Rectal smooth muscle tissue (tissue), 1 donor: ENCODE measurements at regions not wholly inside any gene's neighbourhood (a gene's known extent, or its start where the extent isn't known, plus 50 kb on each side); places are given as distances from the start of the nearest gene placed in this dataset.

Experiments used
- H3K27ac ChIP-seq: one replicate; pipeline ENCODE4 v1.7.0; 2013; ENCODE audit warnings: low read depth, low read length, inconsistent platforms
- H3K27me3 ChIP-seq: one replicate; pipeline ENCODE4 v1.7.0; 2013; ENCODE audit warnings: low read length; ENCODE audit not compliant: control insufficient read depth, insufficient read depth
- H3K36me3 ChIP-seq: one replicate; pipeline ENCODE4 v1.7.0; 2013; ENCODE audit warnings: low read length; ENCODE audit not compliant: control insufficient read depth, insufficient read depth
- H3K4me1 ChIP-seq: one replicate; pipeline ENCODE4 v1.7.0; 2013; ENCODE audit warnings: low read length; ENCODE audit not compliant: control insufficient read depth, insufficient read depth
- H3K4me3 ChIP-seq: one replicate; pipeline ENCODE4 v1.7.0; 2013; ENCODE audit warnings: low read length
- H3K9ac ChIP-seq: one replicate; pipeline ENCODE4 v1.7.0; 2013; ENCODE audit warnings: low read length

DNA sequence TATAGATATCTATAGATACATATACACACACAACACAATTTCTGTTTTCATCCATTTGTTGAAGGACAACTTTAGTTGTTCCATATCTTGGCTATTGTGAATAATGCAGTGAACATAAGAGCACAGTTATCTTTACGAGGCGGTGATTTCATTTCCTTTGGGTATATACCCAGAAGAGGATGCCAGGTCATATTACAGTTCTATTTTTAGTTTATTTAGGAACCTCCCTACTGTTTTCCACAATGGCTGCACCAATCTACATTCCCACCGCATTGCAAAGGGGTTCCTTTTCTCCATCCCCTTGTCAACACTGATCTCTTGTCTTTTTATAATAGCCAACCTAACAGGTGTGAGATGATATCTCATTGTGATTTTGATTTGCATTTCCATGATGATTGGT lies 143.4 kb upstream of the ARHGAP5 start:
- H3K27ac ChIP-seq: no peak overlapping the region
- no peaks in the 10 kb centered on the region for H3K36me3 ChIP-seq
- no peak overlapping the region for H3K4me3 ChIP-seq
- no peak overlapping the region for H3K9ac ChIP-seq
- H3K27me3 ChIP-seq: no peaks in the 10 kb centered on the region
- H3K4me1 ChIP-seq: no peaks in the 10 kb centered on the region

- H3K4me1 ChIP-seq: no peaks in the 10 kb centered on the region
- no peak overlapping the region for H3K27ac ChIP-seq
- H3K27me3 ChIP-seq: no peaks in the 10 kb centered on the region
- H3K36me3 ChIP-seq: no peaks in the 10 kb centered on the region
- no peak overlapping the region for H3K4me3 ChIP-seq
- H3K9ac ChIP-seq: no peak overlapping the region
These were observed 142.3 kb upstream of the ARHGAP5 start for GRCh38 chr14:31934767-31935266.

- H3K36me3 ChIP-seq: no peaks in the 10 kb centered on the region
- H3K4me1 ChIP-seq: no peaks in the 10 kb centered on the region
- H3K4me3 ChIP-seq: no peak overlapping the region
- no peak overlapping the region for H3K9ac ChIP-seq
- H3K27ac ChIP-seq: no peak overlapping the region
- H3K27me3 ChIP-seq: no peaks in the 10 kb centered on the region
These were observed 141.7 kb upstream of the ARHGAP5 start for GRCh38 chr14:31935391-31935790.

DNA sequence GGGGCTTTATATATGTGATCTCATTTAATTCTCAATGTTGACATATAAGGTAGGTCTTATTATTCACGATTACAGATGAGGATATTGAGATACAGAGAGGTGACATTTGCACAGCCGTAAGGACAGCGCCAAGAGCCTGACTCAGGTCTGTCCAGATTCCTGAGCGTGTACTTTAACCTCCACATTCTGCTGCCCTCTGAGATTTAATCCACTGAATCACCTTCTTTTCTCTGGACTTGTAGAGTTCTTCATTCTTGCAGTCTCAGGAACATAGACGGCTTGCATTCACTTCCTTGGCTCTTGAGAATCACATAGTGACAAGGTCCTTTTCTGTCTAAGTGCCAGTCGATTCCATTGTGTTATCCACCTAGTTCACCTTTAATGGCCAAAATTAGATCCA lies 141.0 kb upstream of the ARHGAP5 start:
- Histone ChIP-seq H3K4me3 (no peak overlapping the region), H3K36me3 (no peaks in the 10 kb centered on the region)

DNA sequence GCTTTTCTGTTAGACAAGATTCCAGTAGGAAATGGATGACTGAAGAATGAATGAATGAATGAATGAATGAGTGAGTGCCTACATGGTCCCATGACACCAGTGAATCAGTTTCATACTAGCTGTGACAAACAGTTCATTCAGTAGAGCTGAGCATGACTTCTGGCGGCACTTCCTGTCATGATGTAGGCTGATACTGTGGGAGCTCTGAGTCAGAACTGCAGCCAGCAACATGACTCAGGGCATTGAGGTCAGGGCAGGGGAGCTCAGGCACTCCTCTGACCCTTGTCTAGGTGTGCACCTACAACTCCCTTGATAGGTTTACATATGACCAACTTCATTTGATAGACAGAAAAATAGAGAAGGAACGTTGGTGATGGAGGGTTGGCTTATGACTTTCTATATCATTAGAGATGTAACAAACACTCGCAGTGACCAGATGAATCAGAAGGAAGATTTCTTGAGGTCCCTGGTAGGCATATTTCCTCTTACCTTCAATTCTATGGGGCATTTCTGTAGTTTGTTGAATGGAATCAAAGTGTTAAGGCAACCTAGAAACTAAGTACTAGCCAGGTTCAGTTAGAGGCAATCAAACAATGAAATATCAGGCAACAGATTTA lies 139.3 kb upstream of the ARHGAP5 start:
- no peaks in the 10 kb centered on the region for H3K27me3 ChIP-seq
- H3K9ac ChIP-seq: no peak overlapping the region
- H3K4me1 ChIP-seq: no peaks in the 10 kb centered on the region
- H3K36me3 ChIP-seq: no peaks in the 10 kb centered on the region
- no peak overlapping the region for H3K27ac ChIP-seq
- H3K4me3 ChIP-seq: no peak overlapping the region

More for the DNA sequence above, 141.0 kb upstream of the ARHGAP5 start:
- Histone ChIP-seq H3K4me1 (no peaks in the 10 kb centered on the region), H3K27ac (no peak overlapping the region), H3K9ac (no peak overlapping the region), H3K27me3 (no peaks in the 10 kb centered on the region)

DNA sequence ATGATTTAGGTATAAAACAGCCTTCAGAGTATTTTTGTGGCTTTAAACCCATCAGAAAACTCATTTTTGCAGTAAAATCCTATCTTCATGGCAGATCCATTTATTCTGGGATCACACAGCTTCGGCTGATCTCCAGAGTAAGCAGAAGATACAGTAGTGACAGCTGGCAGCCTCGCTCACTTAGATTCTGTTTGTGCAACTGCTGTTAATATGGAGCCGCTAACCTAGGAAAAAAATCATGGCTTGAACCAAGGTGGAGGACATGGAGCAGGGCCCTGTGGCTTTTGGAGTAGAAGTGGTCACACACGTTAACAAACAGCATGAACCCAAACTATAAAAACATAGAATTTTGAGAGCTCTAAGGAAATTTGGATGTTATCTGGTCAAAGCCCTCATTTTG lies 137.2 kb upstream of the ARHGAP5 start:
- H3K27ac ChIP-seq: no peak overlapping the region
- no peaks in the 10 kb centered on the region for H3K36me3 ChIP-seq
- no peaks in the 10 kb centered on the region for H3K4me1 ChIP-seq
- H3K9ac ChIP-seq: no peak overlapping the region
- no peak overlapping the region for H3K4me3 ChIP-seq
- H3K27me3 ChIP-seq: no peaks in the 10 kb centered on the region

DNA sequence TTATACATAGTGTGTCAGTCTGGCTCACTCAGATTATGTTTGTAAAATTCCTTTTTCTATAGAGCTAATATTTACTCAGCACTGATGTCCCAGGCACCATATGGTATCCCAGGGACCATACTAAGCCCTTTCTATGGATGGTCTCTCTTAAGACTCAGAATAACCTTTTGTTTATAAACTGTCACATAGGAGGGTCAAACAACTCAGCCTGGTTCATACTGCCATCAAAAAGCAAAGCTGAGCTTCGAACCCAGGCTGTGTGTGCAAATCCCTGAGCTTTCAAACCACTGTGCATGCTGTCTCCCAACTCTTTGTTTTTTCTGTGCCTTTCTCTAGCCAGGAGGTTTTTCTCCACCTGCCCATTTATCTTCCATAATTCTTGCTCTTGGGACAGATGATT lies 135.6 kb upstream of the ARHGAP5 start:
- Histone ChIP-seq H3K4me1 (no peaks in the 10 kb centered on the region), H3K9ac (no peak overlapping the region), H3K27ac (no peak overlapping the region), H3K36me3 (no peaks in the 10 kb centered on the region), H3K27me3 (no peaks in the 10 kb centered on the region), H3K4me3 (no peak overlapping the region)

DNA sequence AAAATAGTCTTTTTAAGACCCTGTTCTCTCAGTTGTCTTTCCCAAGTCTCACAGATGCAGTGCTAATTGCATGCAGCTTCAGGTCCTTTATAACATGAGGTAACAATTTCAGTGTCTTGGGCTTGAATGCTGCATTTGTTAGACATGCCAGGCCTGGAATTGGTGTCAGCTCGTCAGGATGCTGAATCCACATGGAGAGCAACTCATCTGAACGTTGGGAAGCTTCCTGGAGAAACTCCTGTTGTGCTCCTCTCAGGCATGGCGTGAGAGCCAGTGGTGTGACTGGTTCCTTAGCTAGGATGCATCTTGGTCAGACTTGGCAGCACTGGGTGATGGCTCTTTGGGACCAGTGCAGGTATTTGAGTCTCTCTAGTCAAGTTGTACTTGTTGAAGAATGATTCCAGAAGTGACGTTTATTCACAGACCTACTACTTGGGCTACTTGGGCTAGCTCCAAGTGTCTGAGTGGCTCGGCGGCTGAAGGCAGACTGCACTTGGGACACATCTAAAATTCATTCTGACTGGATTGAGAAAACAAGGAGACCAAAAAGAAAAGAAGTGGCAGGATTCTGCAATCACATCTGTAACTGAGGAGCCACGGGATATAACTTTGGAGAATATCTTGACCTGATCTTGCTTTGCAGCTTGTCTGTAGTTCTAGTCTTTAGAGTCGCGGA lies 134.8 kb upstream of the ARHGAP5 start:
- Histone ChIP-seq H3K4me1 (no peaks in the 10 kb centered on the region), H3K27ac (no peak overlapping the region), H3K9ac (no peak overlapping the region), H3K27me3 (no peaks in the 10 kb centered on the region), H3K4me3 (no peak overlapping the region), H3K36me3 (no peaks in the 10 kb centered on the region)

DNA sequence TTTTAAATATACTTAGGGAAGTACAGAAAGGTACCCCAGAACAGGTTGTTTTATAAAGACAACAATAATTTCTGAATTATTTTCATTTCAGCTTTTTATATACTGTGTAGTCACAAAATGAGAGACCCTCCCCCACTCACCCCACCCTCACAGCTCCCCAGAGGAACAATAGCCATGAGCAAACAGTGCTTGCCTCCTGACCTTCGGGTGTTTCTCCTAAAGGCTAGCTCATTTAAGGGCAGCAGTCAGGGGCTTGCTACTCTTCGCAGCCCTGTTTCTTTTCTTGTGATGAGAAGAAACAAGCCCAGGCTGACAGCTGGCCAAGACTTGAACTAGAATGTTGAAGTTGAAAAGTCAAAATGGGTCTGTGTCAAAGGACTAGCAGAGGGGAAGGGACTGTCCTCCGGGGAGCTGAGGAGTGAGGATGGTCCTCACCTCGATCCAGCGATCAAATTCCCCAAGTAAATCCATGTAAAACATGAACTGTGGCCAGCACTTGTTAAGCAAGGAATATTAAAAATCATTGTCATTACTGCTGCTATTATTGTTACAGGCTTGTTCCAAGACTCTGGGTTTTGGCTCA lies 133.8 kb upstream of the ARHGAP5 start:
- Histone ChIP-seq H3K4me1 (no peaks in the 10 kb centered on the region), H3K9ac (no peak overlapping the region), H3K27ac (no peak overlapping the region), H3K27me3 (no peaks in the 10 kb centered on the region), H3K36me3 (no peaks in the 10 kb centered on the region), H3K4me3 (no peak overlapping the region)

DNA sequence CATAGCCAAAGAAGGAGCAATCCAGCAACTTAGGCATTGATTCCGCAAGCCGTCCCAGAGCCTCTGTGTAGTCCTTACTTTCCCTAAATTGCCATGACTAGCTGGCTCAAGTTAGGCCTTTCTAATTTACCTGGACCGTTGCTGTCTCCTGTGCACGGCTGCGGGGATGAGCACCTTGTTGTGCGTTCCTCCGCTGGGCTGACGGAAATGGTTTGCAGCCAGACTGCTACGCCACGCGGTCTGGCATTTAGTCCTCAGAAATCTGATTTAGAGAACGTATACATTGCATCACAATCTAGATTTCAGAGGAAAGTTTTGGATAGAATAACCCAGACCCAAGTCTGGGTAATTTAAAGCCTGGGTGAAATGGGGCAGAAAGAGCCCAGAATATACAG lies 133.2 kb upstream of the ARHGAP5 start:
- Histone ChIP-seq H3K4me3 (no peak overlapping the region), H3K36me3 (no peaks in the 10 kb centered on the region), H3K27me3 (no peaks in the 10 kb centered on the region), H3K4me1 (no peaks in the 10 kb centered on the region), H3K27ac (no peak overlapping the region), H3K9ac (no peak overlapping the region)

- no peaks in the 10 kb centered on the region for H3K36me3 ChIP-seq
- H3K9ac ChIP-seq: no peak overlapping the region
- peak overlapping the region; percentile 44 for H3K4me3 ChIP-seq
- no peaks in the 10 kb centered on the region for H3K27me3 ChIP-seq
- H3K4me1 ChIP-seq: no peaks in the 10 kb centered on the region
- H3K27ac ChIP-seq: no peak overlapping the region
These were observed 132.6 kb upstream of the ARHGAP5 start for GRCh38 chr14:31944256-31945073.

DNA sequence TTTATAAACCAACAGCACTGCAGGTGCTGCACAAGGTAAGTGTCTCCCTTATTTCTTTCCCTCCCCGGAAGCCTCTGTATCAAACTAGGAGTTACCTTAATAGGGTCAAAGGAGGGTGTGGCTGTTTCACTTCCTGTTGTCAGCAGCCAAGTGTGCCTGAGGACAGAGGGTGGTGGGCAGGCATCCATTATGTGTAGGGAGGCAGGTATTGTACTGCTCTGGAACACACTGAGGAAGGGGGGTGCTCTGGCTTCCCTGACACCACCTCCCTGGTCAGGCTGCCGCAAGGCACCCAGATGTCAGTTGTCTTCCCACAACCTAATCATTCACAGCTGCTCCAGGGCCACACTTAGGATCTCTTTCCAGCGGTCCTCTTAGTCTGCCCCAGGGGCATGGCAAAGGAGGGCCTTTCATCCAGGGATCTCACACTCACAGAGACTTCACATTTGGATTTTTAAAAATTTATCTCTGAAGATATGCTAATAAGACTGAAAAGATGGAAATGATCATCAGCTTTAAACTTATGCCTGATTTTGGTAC lies 132.0 kb upstream of the ARHGAP5 start:
- H3K4me1 ChIP-seq: no peaks in the 10 kb centered on the region
- H3K27me3 ChIP-seq: no peaks in the 10 kb centered on the region
- H3K27ac ChIP-seq: no peak overlapping the region
- H3K36me3 ChIP-seq: no peaks in the 10 kb centered on the region
- H3K4me3 ChIP-seq: peak overlapping the region; percentile 44
- no peak overlapping the region for H3K9ac ChIP-seq
